ENCODE measurements at regions not wholly inside any gene's neighbourhood (a gene's known extent, or its start where the extent isn't known, plus 50 kb on each side); places are given as distances from the start of the nearest gene placed in this dataset.
"Not testable (repeated sequence)": the region's sequence is repeated elsewhere in the genome, so short reads cannot be mapped to it uniquely, and the experiment has no call there.

DNA sequence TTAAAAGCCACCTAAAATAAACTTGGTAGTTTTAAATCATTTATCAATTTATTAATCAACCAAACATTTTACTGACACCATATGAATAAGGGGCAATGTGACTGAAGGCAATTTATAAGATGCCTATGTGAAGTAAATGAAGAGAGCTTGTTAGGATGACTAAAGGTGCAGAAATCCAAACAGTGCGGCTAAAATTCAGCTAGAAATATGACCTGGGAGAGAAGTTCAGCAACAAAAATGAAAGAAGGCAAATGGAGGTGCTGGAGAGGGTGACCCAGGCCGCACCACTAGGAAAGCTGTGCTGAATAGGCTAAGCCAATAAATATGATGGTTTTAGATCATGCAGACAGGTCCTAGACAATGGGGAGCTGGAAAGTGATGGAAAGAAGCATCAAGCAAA, 403.7 kb downstream of the BTG1 start:
- no peak for ATAC-seq
- TF ChIP-seq POLR2A (IDR thresholded peaks at IDR 0.05) (no peak), CTCF (IDR thresholded peaks at IDR 0.05) (no peak)
- WGBS (ENCODE audit: insufficient coverage, low coverage, low lambda C conversion rate, missing lambda C conversion rate): 93% methylated on average over 2 of the region's 2 CpGs
- intact Hi-C loops (cut with DNase I): no loop called here
- no peaks in the 10 kb centered on the region for H3K36me3 ChIP-seq
- H3K4me3 ChIP-seq: no peak overlapping the region
- H3K9me3 ChIP-seq: no peaks in the 10 kb centered on the region
- no peak for DNase-seq
- no peaks in the 10 kb centered on the region for H3K27me3 ChIP-seq
- no peaks in the 10 kb centered on the region for H3K4me1 ChIP-seq
- no peak overlapping the region for H3K27ac ChIP-seq

GRCh38 chr12:91733846-91734245, 411.8 kb downstream of the BTG1 start:
- H3K4me1 ChIP-seq; H3K27me3 ChIP-seq; intact Hi-C loops (cut with DNase I); H3K9me3 ChIP-seq; H3K27ac ChIP-seq; H3K36me3 ChIP-seq; ATAC-seq; H3K4me3 ChIP-seq; DNase-seq: not testable (repeated sequence)
- 67% methylated on average over 1 of the region's 1 CpG for WGBS (ENCODE audit: insufficient coverage, low coverage, low lambda C conversion rate, missing lambda C conversion rate)

- H3K27me3 ChIP-seq: no peaks in the 10 kb centered on the region
- DNase-seq: no peak
- TF ChIP-seq CTCF (IDR thresholded peaks at IDR 0.05) (no peak), POLR2A (IDR thresholded peaks at IDR 0.05) (no peak)
Measured at GRCh38 chr12:91732086-91732485, 413.6 kb downstream of the BTG1 start.

GRCh38 chr12:91729543-91729942, 416.1 kb downstream of the BTG1 start:
- Histone ChIP-seq H3K4me3 (no peak overlapping the region), H3K36me3 (no peaks in the 10 kb centered on the region), H3K27ac (no peak overlapping the region), H3K9me3 (no peaks in the 10 kb centered on the region), H3K27me3 (no peaks in the 10 kb centered on the region), H3K4me1 (no peaks in the 10 kb centered on the region)
- 80% methylated on average over 4 of the region's 4 CpGs for WGBS (ENCODE audit: insufficient coverage, low coverage, low lambda C conversion rate, missing lambda C conversion rate)
- intact Hi-C loops (cut with DNase I): no loop called here
- no peak for DNase-seq
- no peak for ATAC-seq
- TF ChIP-seq CTCF (IDR thresholded peaks at IDR 0.05) (no peak), POLR2A (IDR thresholded peaks at IDR 0.05) (no peak)

More at GRCh38 chr12:91732086-91732485, 413.6 kb downstream of the BTG1 start:
- H3K36me3 ChIP-seq: no peaks in the 10 kb centered on the region
- H3K4me3 ChIP-seq: no peak overlapping the region
- WGBS (ENCODE audit: insufficient coverage, low coverage, low lambda C conversion rate, missing lambda C conversion rate): 52% methylated on average over 1 of the region's 1 CpG
- intact Hi-C loops (cut with DNase I): no loop called here
- no peak for ATAC-seq
- H3K9me3 ChIP-seq: no peaks in the 10 kb centered on the region
- no peaks in the 10 kb centered on the region for H3K4me1 ChIP-seq
- no peak overlapping the region for H3K27ac ChIP-seq

- no peaks in the 10 kb centered on the region for H3K27me3 ChIP-seq
- DNase-seq (no peak), ATAC-seq (no peak)
- no peaks in the 10 kb centered on the region for H3K4me1 ChIP-seq
- no peak overlapping the region for H3K27ac ChIP-seq
- TF ChIP-seq CTCF (IDR thresholded peaks at IDR 0.05) (no peak), POLR2A (IDR thresholded peaks at IDR 0.05) (no peak)
- no peaks in the 10 kb centered on the region for H3K9me3 ChIP-seq
- H3K4me3 ChIP-seq: no peak overlapping the region
- no peaks in the 10 kb centered on the region for H3K36me3 ChIP-seq
- intact Hi-C loops (cut with DNase I): no loop called here
Measured at GRCh38 chr12:91723191-91723590, 422.5 kb downstream of the BTG1 start.

Data from right lobe of liver (tissue), 6 donors.